GM18508 (cell line): ENCODE measurements at regions not wholly inside any gene's neighbourhood (a gene's known extent, or its start where the extent isn't known, plus 50 kb on each side); places are given as distances from the start of the nearest gene placed in this dataset.

Experiments used
- ATAC-seq: cut with Tn5 transposase; IDR thresholded peaks from one replicate; pipeline ENCODE4 v1.9.1; 2021; ENCODE audit warnings: moderate number of reproducible peaks; ENCODE audit not compliant: insufficient read depth, unreplicated experiment

DNA sequence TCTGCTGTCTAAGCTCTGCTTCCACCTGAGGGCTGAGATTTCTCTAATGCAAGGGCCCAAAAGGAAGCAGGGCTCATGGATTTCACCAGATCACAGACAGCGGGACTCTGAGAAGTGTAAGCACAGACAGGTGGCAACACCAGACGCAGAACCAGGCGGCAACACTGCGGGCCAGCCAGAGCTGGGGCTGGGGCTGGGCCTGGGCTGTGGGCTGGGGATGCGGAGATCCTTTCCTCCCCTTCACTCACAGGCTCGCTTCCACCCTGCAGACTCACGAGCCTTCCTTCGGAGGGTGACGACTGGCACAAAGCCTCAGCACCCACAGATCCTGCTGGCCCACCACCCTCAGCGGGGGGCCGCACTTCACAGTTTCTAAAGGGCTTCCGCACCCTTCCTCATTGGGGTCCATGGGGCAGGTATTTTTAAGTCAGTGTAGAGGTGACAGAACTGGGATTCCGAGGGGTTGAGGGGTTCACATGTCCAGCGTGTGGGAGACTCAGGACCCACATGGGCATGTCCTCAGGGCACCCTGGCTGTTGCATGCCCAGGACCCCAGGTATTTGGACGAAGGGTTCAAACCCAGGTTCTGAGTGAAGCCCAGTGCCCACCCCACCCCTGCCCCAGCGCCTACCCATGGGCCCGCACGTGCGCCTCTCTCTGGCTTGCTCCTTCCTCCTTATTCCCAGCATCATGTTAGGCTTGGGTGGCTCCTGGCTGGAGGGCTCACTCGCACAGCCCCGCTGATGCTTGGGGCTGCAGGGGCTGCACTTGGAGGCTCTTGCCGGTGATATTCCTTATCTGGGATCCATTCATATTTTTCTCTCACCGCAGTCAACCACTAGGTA is 137.3 kb upstream of the GPR12 start:
- no peak for ATAC-seq

DNA sequence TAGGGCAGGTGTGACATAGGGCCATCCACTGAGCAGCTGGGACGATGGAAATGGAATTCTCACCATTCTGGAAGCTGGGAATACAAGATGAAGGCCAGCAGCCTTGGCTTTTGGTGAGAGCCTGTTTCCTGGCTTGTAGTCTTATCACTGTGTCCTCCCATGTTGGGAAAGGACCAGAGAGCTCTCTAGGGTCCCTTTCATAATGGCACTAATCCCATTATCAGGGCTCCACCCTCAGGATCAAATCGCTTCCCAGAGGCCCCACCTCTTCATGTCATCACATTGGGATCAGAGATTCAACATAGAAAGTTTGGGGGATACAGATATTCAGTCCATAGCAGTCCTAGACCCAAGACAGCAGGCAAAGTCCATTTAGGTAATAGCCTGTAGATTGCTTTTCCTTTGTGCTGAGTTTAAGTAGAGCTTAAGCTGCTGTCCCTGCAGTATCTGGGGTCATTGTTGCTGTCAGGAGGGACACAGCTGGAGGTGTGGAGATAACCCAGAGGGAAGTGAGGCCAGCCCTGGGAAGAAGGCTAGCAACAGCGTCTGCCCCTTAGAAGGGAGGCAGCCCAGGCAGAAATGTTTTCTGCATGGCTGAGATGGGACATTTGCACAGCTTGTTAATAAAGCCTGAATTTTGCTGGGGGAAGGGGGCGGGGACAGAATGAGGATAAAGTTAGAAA is 136.5 kb upstream of the GPR12 start:
- no peak for ATAC-seq

DNA sequence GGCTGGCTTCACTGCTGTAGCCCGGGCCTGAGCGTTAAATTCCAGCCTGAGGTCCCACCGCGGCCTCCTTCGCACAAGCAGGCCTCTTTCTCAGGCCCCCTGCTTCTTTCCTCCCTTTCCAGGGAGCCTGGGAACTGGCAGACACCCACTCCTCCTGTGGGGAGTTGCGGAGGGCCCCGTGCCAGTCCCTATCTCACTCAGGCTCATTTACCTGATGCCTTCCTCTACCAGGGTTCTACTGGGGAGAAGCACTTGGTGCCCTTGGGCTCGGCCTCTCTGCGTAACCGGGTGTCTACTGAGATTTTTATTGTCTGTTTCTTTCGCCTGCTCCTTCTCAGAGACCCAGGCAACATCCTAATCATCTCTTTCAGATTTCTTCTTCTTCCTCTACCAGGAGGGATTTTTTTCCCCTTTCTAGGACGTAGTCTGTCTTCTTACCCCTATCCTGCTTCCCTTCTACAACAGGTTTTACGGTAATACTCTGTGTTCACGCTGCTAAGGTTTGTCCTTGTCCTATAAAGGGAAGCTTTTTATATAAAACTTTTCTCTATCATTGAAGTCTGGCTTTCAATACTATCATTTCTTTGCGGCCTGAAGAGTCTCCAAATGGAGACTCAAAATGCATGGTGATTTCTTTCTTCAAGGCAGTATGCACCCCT is 135.4 kb upstream of the GPR12 start:
- ATAC-seq = no peak

DNA sequence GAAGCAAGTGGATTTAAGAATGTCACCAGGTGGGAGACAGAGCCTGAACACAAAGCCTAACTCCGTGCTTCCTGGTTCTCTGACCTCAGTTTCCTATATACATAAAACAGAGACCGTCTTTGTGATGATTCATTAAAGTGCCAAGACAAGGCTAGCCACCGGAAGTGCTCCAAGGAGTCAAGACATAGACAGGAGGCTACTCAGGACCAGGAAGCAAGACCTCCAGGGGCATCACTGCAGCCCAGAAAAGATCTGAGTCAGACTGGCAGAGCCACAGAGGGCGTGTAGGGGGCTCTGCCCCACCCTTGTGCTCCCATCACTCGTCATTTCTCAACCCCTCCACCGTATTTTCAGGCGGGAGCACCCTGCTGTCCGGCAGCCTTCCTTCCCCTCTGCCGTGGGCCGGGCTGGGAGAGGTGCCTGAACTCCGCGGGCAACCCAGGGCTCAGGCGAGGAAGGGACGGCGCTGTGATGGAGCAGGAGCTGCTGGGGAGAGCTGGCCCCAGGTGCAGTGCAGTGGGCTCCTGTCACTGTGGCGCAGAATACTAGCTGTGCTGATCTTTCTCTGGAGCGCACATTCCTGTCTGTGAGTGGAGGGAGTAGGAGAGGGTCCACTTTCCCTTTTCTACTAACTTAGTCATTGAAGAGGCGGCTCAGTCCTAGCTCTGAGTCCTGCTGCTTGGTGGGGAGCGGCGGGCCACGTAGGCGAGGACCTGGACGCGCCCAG is 134.7 kb upstream of the GPR12 start:
- no peak for ATAC-seq

DNA sequence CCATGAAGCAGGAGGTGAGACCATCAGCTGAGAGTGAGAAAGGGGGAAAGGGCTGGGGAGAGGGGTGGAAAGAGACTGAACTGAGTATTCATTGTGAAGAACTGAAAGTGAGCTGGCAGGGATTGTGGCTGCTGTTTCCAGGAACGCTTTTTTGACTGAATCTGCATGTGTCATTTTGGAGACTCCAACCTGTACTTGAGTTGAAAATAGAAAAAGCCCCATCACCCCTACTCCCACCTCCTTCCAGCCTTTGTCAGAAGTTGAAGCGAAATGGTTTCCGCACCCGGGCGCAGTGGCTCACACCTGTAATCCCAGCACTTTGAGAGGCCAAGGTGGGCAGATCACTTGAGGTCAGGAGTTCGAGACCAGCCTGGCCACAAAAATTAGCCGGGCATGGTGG is 128.0 kb upstream of the GPR12 start:
- ATAC-seq = no peak

DNA sequence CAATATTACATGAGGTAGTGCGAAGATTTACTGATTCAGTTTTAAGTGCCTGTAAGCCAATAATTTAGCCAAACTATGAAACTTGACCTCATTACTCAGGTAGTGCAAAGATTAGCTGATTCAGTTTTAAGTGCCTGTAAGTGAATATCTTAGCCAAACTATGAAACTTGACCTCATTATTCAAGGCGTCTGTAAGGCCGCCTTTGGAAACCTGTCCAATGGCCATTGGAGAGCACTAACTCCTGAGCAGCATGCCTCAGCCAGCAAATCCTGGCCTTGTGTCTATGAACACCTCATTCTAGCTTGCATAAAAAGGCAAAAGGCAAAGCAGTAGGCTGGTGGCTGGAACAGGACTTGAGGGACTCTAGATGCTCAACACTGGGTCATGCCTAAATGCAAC is 127.0 kb upstream of the GPR12 start:
- ATAC-seq = no peak

DNA sequence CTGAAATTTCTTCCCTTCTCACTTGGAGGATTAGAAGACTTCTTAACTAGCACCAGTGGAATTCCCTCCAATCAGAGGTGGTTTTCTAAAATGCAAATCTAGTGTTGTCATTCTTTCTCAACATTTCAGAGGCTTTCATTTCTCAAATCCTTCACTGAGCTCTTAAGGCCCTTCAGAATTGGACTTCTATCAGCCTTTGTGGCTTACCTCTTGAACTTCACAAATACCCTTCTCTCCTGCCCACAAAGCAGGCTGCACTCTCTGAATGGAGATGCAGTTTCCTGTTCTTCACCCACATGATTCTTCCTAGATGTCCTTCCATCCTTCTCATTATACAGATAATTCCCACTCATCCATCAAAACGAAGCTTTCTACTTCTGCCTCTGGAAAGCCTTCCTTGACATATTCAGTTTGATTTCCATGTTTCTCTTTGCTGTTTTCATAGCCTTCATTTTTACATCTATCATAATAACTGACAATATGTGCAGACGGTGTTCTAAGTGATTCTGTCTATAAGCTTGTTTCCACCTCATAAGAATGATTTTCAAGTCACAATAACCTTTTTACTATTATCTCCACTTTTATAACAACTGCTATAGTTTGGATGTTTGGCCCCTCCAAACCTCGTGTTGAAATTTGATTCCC is 123.1 kb upstream of the GPR12 start:
- no peak for ATAC-seq

DNA sequence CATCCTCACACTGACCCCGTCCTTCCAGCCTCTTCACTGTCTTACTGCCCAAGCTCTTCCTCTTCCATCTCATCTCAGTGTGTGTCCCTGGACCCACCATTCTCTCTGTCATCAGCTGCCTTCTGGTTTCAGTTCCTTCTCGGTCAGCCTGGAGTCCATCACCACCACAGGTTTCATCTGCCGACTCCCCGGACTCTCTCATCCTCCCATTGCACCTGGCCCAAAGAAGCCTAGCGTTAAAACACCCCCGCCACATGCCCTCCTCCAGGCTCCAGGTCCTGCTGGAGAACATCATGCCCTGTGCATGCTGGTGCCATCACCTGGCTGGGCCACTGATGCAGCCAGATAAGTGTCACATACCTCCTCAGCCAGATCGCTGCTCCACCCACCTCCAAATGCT is 122.1 kb upstream of the GPR12 start:
- ATAC-seq = no peak

DNA sequence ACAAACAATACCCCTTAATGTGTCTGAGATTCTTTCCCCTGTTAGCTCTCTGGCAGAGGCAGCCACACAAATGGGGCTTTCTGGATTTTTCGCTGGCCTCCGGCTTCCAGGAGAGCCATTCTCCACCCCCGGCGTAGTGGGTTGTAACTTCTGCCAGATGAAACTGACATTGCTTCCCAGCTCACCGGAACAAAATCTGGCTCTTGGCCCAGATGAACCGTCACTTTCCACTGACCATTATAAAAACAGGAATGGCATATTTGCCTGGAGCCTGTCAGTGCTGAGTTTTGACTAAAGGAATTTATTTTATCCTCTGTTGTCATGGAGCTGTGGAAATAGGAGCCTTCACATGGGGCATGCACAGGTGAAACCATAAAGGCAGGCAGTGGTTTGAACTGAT is 120.6 kb upstream of the GPR12 start:
- ATAC-seq = no peak

DNA sequence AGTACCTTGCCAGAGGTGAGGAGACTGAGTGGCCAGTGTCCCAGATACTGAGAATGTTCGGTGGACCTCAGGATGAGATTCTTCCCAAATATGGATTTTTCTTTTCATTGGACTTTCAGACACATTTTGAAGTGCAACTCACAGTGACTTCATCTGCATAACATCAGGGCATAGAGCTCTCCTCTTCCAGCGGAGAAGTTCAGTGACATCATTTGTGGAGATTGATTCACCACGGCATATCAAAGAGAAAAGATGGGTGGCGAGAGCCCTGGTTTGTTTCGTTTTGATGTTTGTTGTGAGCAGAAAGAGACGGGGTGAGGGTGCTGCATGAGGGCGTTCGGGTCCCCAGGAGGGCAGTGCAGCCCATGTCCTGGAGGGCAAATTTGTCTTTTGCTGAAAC is 120.1 kb upstream of the GPR12 start:
- no peak for ATAC-seq

DNA sequence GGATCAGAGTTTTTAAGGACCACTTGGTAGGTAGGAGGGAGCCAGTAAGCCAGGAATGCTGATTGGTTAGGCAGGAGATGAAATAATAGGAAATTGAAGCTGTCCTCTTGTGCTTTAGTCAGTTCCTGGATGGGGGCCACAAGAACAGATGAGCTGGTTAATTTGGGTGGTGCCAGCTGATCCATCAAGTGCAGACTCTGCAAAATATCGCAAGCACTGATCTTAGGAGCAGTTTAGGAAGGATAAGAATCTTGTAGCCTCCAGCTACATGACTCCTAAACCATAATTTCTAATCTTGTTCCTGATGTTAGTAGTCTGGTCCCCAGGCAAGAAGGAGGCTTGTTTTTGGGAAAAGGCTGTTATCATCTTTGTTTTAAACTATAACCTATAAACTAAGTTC is 117.9 kb upstream of the GPR12 start:
- ATAC-seq = no peak

DNA sequence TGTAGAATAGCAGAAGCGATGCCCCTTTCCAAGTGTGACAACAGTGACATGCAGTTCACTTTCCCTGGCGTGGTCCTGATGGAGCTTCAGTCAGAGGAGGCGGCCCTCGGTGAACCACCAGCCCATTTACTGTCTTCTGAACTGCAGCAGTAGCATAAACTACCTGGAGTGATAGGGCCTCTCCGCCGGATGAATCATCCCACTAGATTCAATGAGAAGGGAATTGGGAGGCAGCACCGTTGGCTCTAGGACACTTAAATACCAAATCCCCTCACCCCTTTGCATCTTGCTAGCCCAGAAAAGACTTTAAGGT is 112.8 kb upstream of the GPR12 start:
- no peak for ATAC-seq

DNA sequence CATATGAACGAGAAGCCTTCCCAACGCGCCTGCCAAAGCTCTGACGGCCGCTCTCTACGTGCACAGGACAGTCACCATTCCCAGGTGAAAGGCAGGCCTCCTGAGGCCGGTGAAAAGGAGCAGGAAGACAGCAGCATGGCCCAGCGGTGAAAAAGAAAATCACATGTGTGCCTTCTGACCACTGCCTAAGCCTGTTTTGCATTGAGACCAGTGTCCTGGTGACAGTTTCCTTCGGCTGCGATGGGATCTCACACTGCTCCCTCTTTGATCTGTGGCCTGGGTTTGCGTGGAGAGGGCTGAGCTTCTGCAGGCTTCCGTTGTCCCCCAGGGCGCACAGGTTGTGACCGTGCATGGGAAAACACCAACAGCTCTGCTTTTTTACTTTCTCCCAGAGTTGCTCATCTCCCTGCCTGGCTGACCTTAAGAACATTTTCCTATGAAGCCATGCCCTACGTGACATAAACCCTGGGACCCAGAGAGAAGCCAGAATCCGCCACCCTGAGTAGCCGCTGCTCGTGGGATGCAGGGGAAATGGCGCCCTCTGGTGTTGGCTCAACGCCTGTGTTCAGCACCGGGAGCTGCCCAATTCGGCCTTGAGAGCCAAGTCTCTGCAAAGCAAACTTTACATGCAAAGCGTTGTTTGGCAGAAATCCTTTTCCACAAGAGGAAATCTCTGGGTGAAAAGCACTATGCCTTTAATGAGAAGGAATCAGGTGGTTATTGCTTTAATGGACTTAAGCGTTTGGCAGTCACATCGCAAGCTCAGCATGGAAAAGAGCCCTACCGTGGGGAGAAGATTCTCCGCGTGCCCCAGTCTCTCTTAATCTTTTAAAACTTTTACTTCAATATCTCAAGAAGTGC is 112.2 kb upstream of the GPR12 start:
- ATAC-seq = no peak

DNA sequence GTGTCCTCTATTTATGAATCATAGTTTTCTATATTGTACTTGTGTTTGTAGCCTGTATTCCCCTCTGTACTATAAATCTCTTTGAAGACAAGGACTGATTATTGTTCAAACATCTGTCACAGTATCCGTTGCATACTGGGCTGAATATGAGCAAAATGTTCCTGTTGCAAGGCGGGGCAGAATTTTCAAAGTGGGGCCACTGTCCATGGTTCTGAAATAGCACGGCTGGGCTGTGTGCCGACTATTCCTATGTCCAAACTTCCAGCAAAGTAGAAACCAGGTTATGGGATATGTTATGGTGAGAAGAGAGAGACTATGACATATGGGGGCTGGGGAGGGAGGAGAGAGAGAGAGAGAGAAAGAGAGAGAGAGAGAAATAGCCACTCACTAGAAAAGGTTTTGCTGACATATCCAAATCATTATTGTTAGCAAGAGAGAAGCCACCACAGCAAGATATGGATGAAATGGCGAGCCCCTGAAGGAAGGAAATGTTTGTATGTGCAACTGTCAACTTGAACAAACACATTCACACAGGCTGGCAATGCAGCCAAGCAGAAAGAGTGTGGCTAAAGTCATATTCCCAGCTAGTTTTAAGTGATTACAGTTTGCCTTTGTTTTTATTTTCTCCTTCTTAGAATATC is 107.0 kb upstream of the GPR12 start:
- no peak for ATAC-seq

DNA sequence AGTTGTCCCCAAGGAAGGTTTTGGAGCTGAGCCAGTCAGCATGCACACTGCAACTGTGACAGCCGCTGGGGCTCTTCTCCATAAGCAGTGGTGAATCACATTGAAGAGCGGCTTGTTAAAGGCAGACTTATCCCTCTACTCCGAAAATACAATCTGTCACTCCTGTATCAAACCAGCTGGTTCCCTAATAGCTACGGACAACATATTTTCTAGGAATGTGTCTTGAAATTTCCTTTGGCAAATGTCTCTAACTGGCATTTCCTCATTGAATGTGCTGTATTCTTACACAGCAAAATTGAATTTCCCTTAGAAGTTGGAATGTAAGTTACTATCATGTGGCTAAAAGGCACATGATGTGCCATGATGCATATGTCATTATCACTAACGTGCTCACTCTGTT is 104.0 kb upstream of the GPR12 start:
- ATAC-seq = no peak

DNA sequence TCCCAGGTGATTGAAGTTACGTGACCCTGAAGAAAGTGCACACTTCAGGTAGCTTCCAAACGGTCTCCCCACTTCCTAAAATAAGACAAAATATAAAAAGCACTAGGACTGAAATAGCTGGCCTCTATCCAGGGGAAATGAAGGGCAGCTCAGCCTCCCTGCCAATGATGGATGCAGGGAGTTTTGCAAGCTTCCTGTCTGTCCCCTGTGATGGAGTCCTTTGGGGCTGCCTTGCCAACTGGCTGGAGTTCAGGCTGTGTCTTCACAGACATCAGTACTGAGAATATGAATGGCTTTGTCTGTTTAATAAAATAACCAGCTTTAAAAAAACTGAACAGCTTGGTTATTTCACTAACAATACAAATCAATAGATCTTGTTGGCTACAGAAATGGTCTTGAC is 101.4 kb upstream of the GPR12 start:
- no peak for ATAC-seq

DNA sequence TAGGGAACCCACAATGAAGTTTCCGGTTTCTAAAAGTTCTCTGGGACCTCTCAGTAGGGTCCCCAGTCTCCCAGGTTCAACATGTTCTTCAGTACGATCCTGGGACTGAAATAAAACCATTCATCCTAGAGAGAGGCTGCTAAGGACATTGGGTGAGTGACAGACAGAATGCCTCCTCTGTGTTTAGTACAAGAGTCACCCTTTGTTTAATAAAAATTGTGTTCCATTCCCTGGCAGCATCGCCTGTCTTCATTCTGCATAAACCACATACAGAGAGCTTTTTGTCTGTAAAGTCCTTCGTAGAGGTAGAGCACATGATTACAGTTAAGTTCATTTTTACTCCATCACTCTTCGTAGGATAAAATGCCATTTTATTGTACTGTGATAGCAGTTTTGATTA is 95.3 kb upstream of the GPR12 start:
- no peak for ATAC-seq

DNA sequence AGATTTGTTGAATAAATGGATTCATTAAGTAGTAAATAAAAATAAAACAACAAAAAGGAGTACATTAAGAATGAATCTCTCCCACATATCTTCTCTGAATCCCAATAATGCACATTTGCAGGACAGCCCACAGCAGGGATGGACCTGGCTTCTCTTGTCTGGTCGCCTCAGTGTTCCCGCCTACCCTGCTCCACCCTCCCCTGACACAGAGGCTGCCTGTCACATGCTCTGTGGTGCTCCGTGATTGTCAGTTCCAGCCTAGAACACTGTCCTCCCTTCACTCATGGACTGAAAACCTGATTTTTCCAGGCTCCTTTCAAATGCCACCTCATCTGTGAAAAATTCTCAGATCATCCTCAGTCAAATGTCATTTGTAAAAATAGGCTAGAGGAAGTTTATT is 94.5 kb upstream of the GPR12 start:
- ATAC-seq = no peak

DNA sequence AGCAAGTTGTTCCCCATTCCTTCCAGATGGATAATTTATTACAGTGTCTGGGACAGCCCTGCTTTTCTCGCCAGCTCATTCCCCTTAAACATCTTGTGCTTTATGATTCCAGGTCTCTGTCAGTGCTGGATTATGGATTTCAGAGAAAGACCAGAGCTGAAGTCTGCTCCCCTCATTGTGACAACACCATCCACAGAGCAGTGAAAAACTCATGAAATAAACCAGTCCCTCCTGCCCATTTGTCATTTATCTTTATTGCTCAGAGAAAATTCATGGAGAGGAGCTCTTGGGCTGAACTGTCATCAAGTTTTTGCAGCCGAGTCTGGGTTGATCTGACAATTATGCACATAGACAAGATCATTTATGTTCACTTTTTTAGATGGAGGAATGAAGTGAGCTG is 92.7 kb upstream of the GPR12 start:
- no peak for ATAC-seq
